Spleen (tissue), 7 donors: ENCODE measurements at regions not wholly inside any gene's neighbourhood (a gene's known extent, or its start where the extent isn't known, plus 50 kb on each side); places are given as distances from the start of the nearest gene placed in this dataset.

Experiments used
- POLR2AphosphoS5 ChIP-seq, 3 donors: sonication (generic); formaldehyde crosslinking; IDR thresholded peaks; one replicate each; pipeline ENCODE4 v1.5.1; 2017; ENCODE audit warnings: antibody characterized with exemption in 3 of 3
- TF ChIP-seq, protein P1 (sequence below), 11 experiments: fragments of 200-600 bp in 7 of 11; fragments of 450-650 bp in 4 of 11; sonication (generic) in 4 of 11; IDR thresholded peaks in 8 of 11; conservative IDR thresholded peaks in 3 of 11; 1 replicate in 7 of 11; 2 replicates in 4 of 11; pipeline versions ENCODE4 v1.4.0 to v1.8.0; 2016 to 2021; ENCODE audit warnings: antibody characterized with exemption in 11 of 11, inconsistent platforms in 4 of 11, mild to moderate bottlenecking in 1 of 11
- donor health status: DM: no; HTN: no; CAD: no; lungs with moderate emphysema.
- donor health status: DM: no; HTN: no; CAD: no.
- donor health status: DM: no; HTN: no; CAD: no.

GRCh38 chr13:61531383-61532065 lies 115.9 kb upstream of the PCDH20 start:
- TF ChIP-seq, protein P1, sequence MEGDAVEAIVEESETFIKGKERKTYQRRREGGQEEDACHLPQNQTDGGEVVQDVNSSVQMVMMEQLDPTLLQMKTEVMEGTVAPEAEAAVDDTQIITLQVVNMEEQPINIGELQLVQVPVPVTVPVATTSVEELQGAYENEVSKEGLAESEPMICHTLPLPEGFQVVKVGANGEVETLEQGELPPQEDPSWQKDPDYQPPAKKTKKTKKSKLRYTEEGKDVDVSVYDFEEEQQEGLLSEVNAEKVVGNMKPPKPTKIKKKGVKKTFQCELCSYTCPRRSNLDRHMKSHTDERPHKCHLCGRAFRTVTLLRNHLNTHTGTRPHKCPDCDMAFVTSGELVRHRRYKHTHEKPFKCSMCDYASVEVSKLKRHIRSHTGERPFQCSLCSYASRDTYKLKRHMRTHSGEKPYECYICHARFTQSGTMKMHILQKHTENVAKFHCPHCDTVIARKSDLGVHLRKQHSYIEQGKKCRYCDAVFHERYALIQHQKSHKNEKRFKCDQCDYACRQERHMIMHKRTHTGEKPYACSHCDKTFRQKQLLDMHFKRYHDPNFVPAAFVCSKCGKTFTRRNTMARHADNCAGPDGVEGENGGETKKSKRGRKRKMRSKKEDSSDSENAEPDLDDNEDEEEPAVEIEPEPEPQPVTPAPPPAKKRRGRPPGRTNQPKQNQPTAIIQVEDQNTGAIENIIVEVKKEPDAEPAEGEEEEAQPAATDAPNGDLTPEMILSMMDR (IDR thresholded peaks at IDR 0.05 in 8 of 11, conservative IDR thresholded peaks at IDR 0.05 in 3 of 11) = no peak
- TF ChIP-seq POLR2AphosphoS5 (IDR thresholded peaks at IDR 0.05) = no peak
